Fibroblast of lung (primary cell): ENCODE measurements at regions not wholly inside any gene's neighbourhood (a gene's known extent, or its start where the extent isn't known, plus 50 kb on each side); places are given as distances from the start of the nearest gene placed in this dataset.

Experiments used
- EZH2 ChIP-seq: IDR thresholded peaks from 2 replicates; pipeline ENCODE4 v1.5.1; 2012; ENCODE audit warnings: low read length, control low read depth, mild to moderate bottlenecking; ENCODE audit errors: missing control alignments
- TF ChIP-seq, protein P1 (sequence below), 2 donors: IDR thresholded peaks in 1 of 2; conservative IDR thresholded peaks in 1 of 2; 1 replicate in 1 of 2; 2 replicates in 1 of 2; pipeline ENCODE4 v1.5.1; 2011 to 2012; ENCODE audit warnings: low read length in 2 of 2, control low read depth in 1 of 2, inconsistent platforms in 1 of 2, low read depth in 1 of 2, mild to moderate bottlenecking in 1 of 2

DNA sequence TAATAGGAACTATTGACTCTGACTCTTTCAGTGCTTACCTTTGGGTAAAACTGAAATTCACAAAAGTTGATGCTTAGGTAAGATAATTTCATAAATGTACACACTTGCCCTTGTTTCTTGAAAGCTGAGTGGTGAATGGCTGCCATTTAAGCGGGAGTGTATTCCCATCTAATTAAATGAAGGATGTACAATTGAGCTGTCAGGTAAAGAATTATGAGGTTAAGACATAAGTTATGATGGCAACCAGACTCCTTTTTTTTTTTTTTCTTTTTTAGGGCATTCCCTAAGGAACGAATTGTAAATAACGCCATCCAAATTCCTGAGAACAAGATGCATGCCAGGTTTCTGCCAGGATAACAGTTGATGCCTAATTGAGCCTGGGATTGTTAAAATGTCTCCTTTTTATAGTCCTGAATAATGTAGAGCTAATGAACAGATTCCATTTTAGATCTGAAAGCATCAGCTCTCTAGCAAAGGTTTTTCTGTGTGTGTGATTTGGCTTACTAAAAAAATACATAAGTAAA, 199.7 kb downstream of the ISL1 start:
- TF ChIP-seq, protein P1, sequence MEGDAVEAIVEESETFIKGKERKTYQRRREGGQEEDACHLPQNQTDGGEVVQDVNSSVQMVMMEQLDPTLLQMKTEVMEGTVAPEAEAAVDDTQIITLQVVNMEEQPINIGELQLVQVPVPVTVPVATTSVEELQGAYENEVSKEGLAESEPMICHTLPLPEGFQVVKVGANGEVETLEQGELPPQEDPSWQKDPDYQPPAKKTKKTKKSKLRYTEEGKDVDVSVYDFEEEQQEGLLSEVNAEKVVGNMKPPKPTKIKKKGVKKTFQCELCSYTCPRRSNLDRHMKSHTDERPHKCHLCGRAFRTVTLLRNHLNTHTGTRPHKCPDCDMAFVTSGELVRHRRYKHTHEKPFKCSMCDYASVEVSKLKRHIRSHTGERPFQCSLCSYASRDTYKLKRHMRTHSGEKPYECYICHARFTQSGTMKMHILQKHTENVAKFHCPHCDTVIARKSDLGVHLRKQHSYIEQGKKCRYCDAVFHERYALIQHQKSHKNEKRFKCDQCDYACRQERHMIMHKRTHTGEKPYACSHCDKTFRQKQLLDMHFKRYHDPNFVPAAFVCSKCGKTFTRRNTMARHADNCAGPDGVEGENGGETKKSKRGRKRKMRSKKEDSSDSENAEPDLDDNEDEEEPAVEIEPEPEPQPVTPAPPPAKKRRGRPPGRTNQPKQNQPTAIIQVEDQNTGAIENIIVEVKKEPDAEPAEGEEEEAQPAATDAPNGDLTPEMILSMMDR (conservative IDR thresholded peaks at IDR 0.05 in 1 of 2, IDR thresholded peaks at IDR 0.05 in 1 of 2; ENCODE audit: low read depth in 1 of 2, low read length in 2 of 2): no peak
- TF ChIP-seq EZH2: no peak
